HEK293 (cell line): ENCODE measurements at regions not wholly inside any gene's neighbourhood (a gene's known extent, or its start where the extent isn't known, plus 50 kb on each side); places are given as distances from the start of the nearest gene placed in this dataset.

Source experiments
- CTCF ChIA-PET: fragments of 350-600 bp; formaldehyde crosslinking; extraction: SDS; loops from one replicate; lab custom pipeline; 2021; ENCODE audit warnings: antibody characterized with exemption; lab: Yijun Ruan, JAX
- POLR2A ChIA-PET: fragments of 300-600 bp; formaldehyde crosslinking; extraction: SDS; loops from one replicate; lab custom pipeline; 2020; ENCODE audit warnings: antibody characterized with exemption, inconsistent platforms; lab: Yijun Ruan, JAX
- H3K27ac ChIP-seq: fragments of 200-500 bp; sonication (Bioruptor generic); 2 replicates; pipeline ENCODE4 v1.5.1; 2014; ENCODE audit warnings: low read depth, low read length, control low read depth, inconsistent platforms; ENCODE audit errors: extremely low read depth
- H3K36me3 ChIP-seq, 2 experiments: fragments of 200-500 bp in 1 of 2; sonication (Bioruptor generic) in 1 of 2; 1 replicate in 1 of 2; 2 replicates in 1 of 2; pipeline ENCODE4 v1.5.1; 2014 to 2017; ENCODE audit warnings: inconsistent platforms in 2 of 2, low read length in 2 of 2; ENCODE audit not compliant: control insufficient read depth in 2 of 2, insufficient read depth in 1 of 2
- H3K4me1 ChIP-seq: fragments of 200-500 bp; sonication (Bioruptor generic); 2 replicates; pipeline ENCODE4 v1.5.1; 2014; ENCODE audit warnings: mild to moderate bottlenecking, low read length, inconsistent platforms; ENCODE audit not compliant: control insufficient read depth, insufficient read depth
- H3K4me3 ChIP-seq: 2 replicates; pipeline ENCODE4 v1.5.1; 2011; ENCODE audit warnings: low read depth, mild to moderate bottlenecking, control low read depth, low read length, moderate library complexity
- H3K9me3 ChIP-seq: fragments of 200-500 bp; sonication (Bioruptor generic); 2 replicates; pipeline ENCODE4 v1.5.1; 2014; ENCODE audit warnings: low read depth, low read length, inconsistent platforms; ENCODE audit not compliant: control insufficient read depth, insufficient read depth
- BCL11B ChIP-seq: fragments of 450-650 bp; formaldehyde crosslinking; IDR thresholded peaks from 2 replicates; pipeline ENCODE4 v1.5.1; 2016; ENCODE audit warnings: low read depth, missing biosample characterization, missing genetic modification characterization
- CTCF ChIP-seq: fragments of 450-650 bp; formaldehyde crosslinking; IDR thresholded peaks from 2 replicates; pipeline ENCODE4 v1.5.1; 2016; ENCODE audit warnings: missing biosample characterization, missing genetic modification characterization
- ELK4 ChIP-seq: IDR thresholded peaks from 2 replicates; pipeline ENCODE4 v1.6.1; 2011; ENCODE audit warnings: mild to moderate bottlenecking, low read depth, low read length, borderline replicate concordance
- GFI1B ChIP-seq: fragments of 450-650 bp; formaldehyde crosslinking; IDR thresholded peaks from 2 replicates; pipeline ENCODE4 v1.5.1; 2016; ENCODE audit warnings: missing biosample characterization, missing genetic modification characterization
- GLI2 ChIP-seq: fragments of 450-650 bp; formaldehyde crosslinking; IDR thresholded peaks from 2 replicates; pipeline ENCODE4; 2017; ENCODE audit warnings: missing biosample characterization, missing genetic modification characterization, low read depth, borderline replicate concordance
- GLIS1 ChIP-seq: fragments of 450-650 bp; formaldehyde crosslinking; IDR thresholded peaks from 2 replicates; pipeline ENCODE4 v1.5.1; 2016; ENCODE audit warnings: missing biosample characterization, missing genetic modification characterization
- KLF7 ChIP-seq: fragments of 450-650 bp; formaldehyde crosslinking; IDR thresholded peaks from 2 replicates; pipeline ENCODE4 v1.5.1; 2016; ENCODE audit warnings: missing biosample characterization, missing genetic modification characterization, borderline replicate concordance
- ZBTB8A ChIP-seq: fragments of 450-650 bp; formaldehyde crosslinking; IDR thresholded peaks from 2 replicates; pipeline ENCODE4 v1.5.1; 2016; ENCODE audit warnings: missing biosample characterization, missing genetic modification characterization
- ZIC2 ChIP-seq: fragments of 450-650 bp; formaldehyde crosslinking; IDR thresholded peaks from 2 replicates; pipeline ENCODE4 v1.5.1; 2016; ENCODE audit warnings: missing biosample characterization, missing genetic modification characterization
- ZNF112 ChIP-seq: fragments of 450-650 bp; formaldehyde crosslinking; IDR thresholded peaks from 2 replicates; pipeline ENCODE4 v1.5.0; 2017; ENCODE audit warnings: missing biosample characterization, missing genetic modification characterization
- ZNF121 ChIP-seq: fragments of 450-650 bp; formaldehyde crosslinking; IDR thresholded peaks from 2 replicates; pipeline ENCODE4 v1.5.1; 2016; ENCODE audit warnings: missing biosample characterization, missing genetic modification characterization
- ZNF146 ChIP-seq: fragments of 450-650 bp; formaldehyde crosslinking; IDR thresholded peaks from 2 replicates; pipeline ENCODE4 v1.5.1; 2016; ENCODE audit warnings: missing biosample characterization, missing genetic modification characterization
- ZNF174 ChIP-seq: fragments of 450-650 bp; formaldehyde crosslinking; IDR thresholded peaks from 2 replicates; pipeline ENCODE4 v1.5.0; 2017; ENCODE audit warnings: missing biosample characterization, mild to moderate bottlenecking, missing genetic modification characterization
- ZNF221 ChIP-seq: fragments of 450-650 bp; formaldehyde crosslinking; IDR thresholded peaks from 2 replicates; pipeline ENCODE4 v1.5.1; 2017; ENCODE audit warnings: missing biosample characterization, missing genetic modification characterization, borderline replicate concordance
- ZNF23 ChIP-seq: fragments of 450-650 bp; formaldehyde crosslinking; IDR thresholded peaks from 2 replicates; pipeline ENCODE4 v1.5.1; 2016; ENCODE audit warnings: missing biosample characterization, missing genetic modification characterization, borderline replicate concordance
- ZNF292 ChIP-seq: fragments of 450-650 bp; formaldehyde crosslinking; IDR thresholded peaks from 2 replicates; pipeline ENCODE4 v1.5.1; 2016; ENCODE audit warnings: low read depth, missing biosample characterization, missing genetic modification characterization, borderline replicate concordance
- ZNF398 ChIP-seq: fragments of 450-650 bp; formaldehyde crosslinking; IDR thresholded peaks from 2 replicates; pipeline ENCODE4 v1.5.1; 2017; ENCODE audit warnings: missing biosample characterization, missing genetic modification characterization
- ZNF433 ChIP-seq: fragments of 450-650 bp; formaldehyde crosslinking; IDR thresholded peaks from 2 replicates; pipeline ENCODE4 v1.5.1; 2016; ENCODE audit warnings: missing biosample characterization, missing genetic modification characterization, low read depth
- ZNF449 ChIP-seq: fragments of 450-650 bp; formaldehyde crosslinking; IDR thresholded peaks from 2 replicates; pipeline ENCODE4 v1.5.1; 2017; ENCODE audit warnings: missing biosample characterization, mild to moderate bottlenecking, missing genetic modification characterization, moderate library complexity
- ZNF596 ChIP-seq: fragments of 450-650 bp; IDR thresholded peaks from 2 replicates; pipeline ENCODE4 v1.5.0; 2018; ENCODE audit warnings: missing biosample characterization, mild to moderate bottlenecking, missing genetic modification characterization, moderate library complexity
- ZNF768 ChIP-seq: fragments of 450-650 bp; formaldehyde crosslinking; IDR thresholded peaks from 2 replicates; pipeline ENCODE4 v1.5.1; 2018; ENCODE audit warnings: missing biosample characterization, mild to moderate bottlenecking, missing genetic modification characterization
- ZNF776 ChIP-seq: fragments of 450-650 bp; formaldehyde crosslinking; IDR thresholded peaks from 2 replicates; pipeline ENCODE4 v1.5.0; 2017; ENCODE audit warnings: missing biosample characterization, missing genetic modification characterization, borderline replicate concordance
- ZSCAN18 ChIP-seq: fragments of 450-650 bp; formaldehyde crosslinking; IDR thresholded peaks from 2 replicates; pipeline ENCODE4 v1.5.1; 2016; ENCODE audit warnings: missing biosample characterization, missing genetic modification characterization
- ZSCAN4 ChIP-seq: fragments of 450-650 bp; formaldehyde crosslinking; IDR thresholded peaks from 2 replicates; pipeline ENCODE4 v1.5.1; 2017; ENCODE audit warnings: missing biosample characterization, missing genetic modification characterization

- Histone ChIP-seq H3K4me3 (no peak overlapping the region), H3K9me3 (no peaks in the 10 kb centered on the region), H3K27ac (no peak overlapping the region), H3K4me1 (no peaks in the 10 kb centered on the region), H3K36me3 (no peaks in the 10 kb centered on the region)
- TF ChIP-seq BCL11B (tag by site-specific recombination) (no peak), ZNF174 (tag by site-specific recombination) (no peak), ZNF776 (no peak), GFI1B (tag by site-specific recombination) (no peak), ZNF112 (tag by site-specific recombination) (no peak), ZNF23 (no peak), KLF7 (tag by site-specific recombination) (no peak), GLIS1 (tag by site-specific recombination) (no peak), ZNF398 (no peak), ZSCAN18 (tag by site-specific recombination) (no peak)
- ChIA-PET CTCF (no interaction called here), POLR2A (no interaction called here)
These were observed 1614.6 kb downstream of the PCDH7 start for GRCh38 chr4:32334759-32335158.

- POLR2A ChIA-PET, result no interaction called here
- CTCF ChIA-PET, result interaction anchor here (0.6 kb wide), 1 partner anchor 272 kb away, joined by 6 read pairs; no protein-coding TSS in a partner anchor
- H3K36me3 ChIP-seq, result no peaks in the 10 kb centered on the region
- TF ChIP-seq KLF7 (tag by site-specific recombination) (no peak), ZNF121 (tag by site-specific recombination) (no peak), ZSCAN4 (tag by site-specific recombination) (no peak), ELK4 (no peak), ZNF449 (tag by site-specific recombination) (no peak), ZNF768 (tag by site-specific recombination) (no peak), ZIC2 (tag by site-specific recombination) (no peak), ZNF292 (tag by site-specific recombination) (no peak), ZNF146 (no peak), ZNF596 (no peak), GLI2 (tag by site-specific recombination) (no peak), ZBTB8A (tag by site-specific recombination) (no peak), ZNF433 (no peak), CTCF (tag by site-specific recombination) (no peak), ZNF221 (no peak)
- no peaks in the 10 kb centered on the region for H3K9me3 ChIP-seq
- H3K27ac ChIP-seq, result no peak overlapping the region
- no peak overlapping the region for H3K4me3 ChIP-seq
- H3K4me1 ChIP-seq, result no peaks in the 10 kb centered on the region
These were observed 1617.2 kb downstream of the PCDH7 start for GRCh38 chr4:32337403-32337802.
